ENCODE measurements at regions not wholly inside any gene's neighbourhood (a gene's known extent, or its start where the extent isn't known, plus 50 kb on each side); places are given as distances from the start of the nearest gene placed in this dataset.

- no peak overlapping the region for H3K27ac ChIP-seq
- intact Hi-C loops (cut with DNase I): no loop called here
Measured at GRCh38 chr4:22235698-22236097, 280.2 kb downstream of the ADGRA3 start.

GRCh38 chr4:22233230-22233629, 282.6 kb downstream of the ADGRA3 start:
- TF ChIP-seq, protein P1, sequence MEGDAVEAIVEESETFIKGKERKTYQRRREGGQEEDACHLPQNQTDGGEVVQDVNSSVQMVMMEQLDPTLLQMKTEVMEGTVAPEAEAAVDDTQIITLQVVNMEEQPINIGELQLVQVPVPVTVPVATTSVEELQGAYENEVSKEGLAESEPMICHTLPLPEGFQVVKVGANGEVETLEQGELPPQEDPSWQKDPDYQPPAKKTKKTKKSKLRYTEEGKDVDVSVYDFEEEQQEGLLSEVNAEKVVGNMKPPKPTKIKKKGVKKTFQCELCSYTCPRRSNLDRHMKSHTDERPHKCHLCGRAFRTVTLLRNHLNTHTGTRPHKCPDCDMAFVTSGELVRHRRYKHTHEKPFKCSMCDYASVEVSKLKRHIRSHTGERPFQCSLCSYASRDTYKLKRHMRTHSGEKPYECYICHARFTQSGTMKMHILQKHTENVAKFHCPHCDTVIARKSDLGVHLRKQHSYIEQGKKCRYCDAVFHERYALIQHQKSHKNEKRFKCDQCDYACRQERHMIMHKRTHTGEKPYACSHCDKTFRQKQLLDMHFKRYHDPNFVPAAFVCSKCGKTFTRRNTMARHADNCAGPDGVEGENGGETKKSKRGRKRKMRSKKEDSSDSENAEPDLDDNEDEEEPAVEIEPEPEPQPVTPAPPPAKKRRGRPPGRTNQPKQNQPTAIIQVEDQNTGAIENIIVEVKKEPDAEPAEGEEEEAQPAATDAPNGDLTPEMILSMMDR (IDR thresholded peaks at IDR 0.05): no peak
- Histone ChIP-seq H3K27me3 (ENCODE audit: low read depth) (no peaks in the 10 kb centered on the region), H3K36me3 (no peaks in the 10 kb centered on the region), H3K27ac (no peak overlapping the region), H3K9me3 (no peaks in the 10 kb centered on the region), H3K4me3 (no peak overlapping the region), H3K4me1 (no peaks in the 10 kb centered on the region)
- ATAC-seq (no peak), DNase-seq (no peak)
- intact Hi-C loops (cut with DNase I): no loop called here

More at GRCh38 chr4:22235698-22236097, 280.2 kb downstream of the ADGRA3 start:
- ATAC-seq: no peak
- no peaks in the 10 kb centered on the region for H3K27me3 ChIP-seq (ENCODE audit: low read depth)
- no peak for DNase-seq
- TF ChIP-seq, protein P1 (IDR thresholded peaks at IDR 0.05): no peak
- no peak overlapping the region for H3K4me3 ChIP-seq
- no peaks in the 10 kb centered on the region for H3K36me3 ChIP-seq
- H3K9me3 ChIP-seq: no peaks in the 10 kb centered on the region
- H3K4me1 ChIP-seq: no peaks in the 10 kb centered on the region

DNA sequence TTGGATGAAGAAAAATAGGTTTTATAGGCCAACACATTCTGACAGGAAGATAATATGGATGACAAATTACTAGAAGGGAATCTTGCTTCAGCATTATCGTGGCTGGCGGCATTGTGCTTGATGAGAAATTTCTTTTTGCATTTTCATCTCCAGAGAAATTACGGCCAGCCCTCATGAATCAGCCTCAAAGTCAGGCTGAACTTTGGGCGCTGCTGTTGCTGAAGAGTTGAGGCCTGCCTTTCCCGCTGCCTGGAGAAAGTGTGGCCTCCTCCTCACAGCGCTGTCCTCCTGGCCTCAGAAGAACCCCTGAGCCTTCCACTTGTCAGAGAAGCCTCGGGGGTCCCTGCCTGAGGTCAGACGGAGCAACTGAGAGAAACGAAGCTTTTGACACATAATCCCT, 272.4 kb upstream of the KCNIP4 start:
- H3K27me3 ChIP-seq (ENCODE audit: low read depth): no peaks in the 10 kb centered on the region
- no peak overlapping the region for H3K27ac ChIP-seq
- H3K36me3 ChIP-seq: no peaks in the 10 kb centered on the region
- TF ChIP-seq, protein P1 (IDR thresholded peaks at IDR 0.05): no peak
- H3K9me3 ChIP-seq: no peaks in the 10 kb centered on the region
- H3K4me3 ChIP-seq: no peak overlapping the region
- H3K4me1 ChIP-seq: no peaks in the 10 kb centered on the region
- ATAC-seq (no peak), DNase-seq (no peak)
- intact Hi-C loops (cut with DNase I): no loop called here

- intact Hi-C loops (cut with DNase I): no loop called here
- ATAC-seq: no peak
Measured at GRCh38 chr4:22217480-22217879, 268.9 kb upstream of the KCNIP4 start.

DNA sequence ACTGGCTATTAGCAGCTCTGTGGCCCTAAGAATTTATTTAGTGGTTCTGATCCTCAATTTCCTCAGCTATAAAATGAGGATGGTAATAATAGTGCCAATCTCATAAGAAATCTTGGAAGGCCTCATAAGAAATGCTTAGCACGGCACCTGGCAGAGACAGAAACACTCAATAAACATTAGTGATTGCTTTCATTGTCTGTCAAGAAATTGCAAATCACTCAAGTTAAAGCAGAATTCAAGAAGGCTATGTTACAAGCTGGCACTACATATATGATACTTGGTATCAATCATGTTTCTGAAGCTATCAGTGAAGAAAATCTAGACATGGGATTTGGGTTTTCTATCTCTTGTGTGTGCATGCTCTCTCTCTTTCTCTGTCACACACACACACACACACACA, 267.7 kb upstream of the KCNIP4 start:
- Histone ChIP-seq H3K27ac (no peak overlapping the region), H3K27me3 (ENCODE audit: low read depth) (no peaks in the 10 kb centered on the region), H3K4me3 (no peak overlapping the region), H3K9me3 (no peaks in the 10 kb centered on the region), H3K36me3 (no peaks in the 10 kb centered on the region), H3K4me1 (no peaks in the 10 kb centered on the region)
- TF ChIP-seq, protein P1 (IDR thresholded peaks at IDR 0.05): no peak
- intact Hi-C loops (cut with DNase I): no loop called here
- ATAC-seq (no peak), DNase-seq (no peak)

More at GRCh38 chr4:22217480-22217879, 268.9 kb upstream of the KCNIP4 start:
- Histone ChIP-seq H3K27ac (no peak overlapping the region), H3K9me3 (no peaks in the 10 kb centered on the region), H3K27me3 (ENCODE audit: low read depth) (no peaks in the 10 kb centered on the region), H3K4me1 (no peaks in the 10 kb centered on the region), H3K4me3 (no peak overlapping the region), H3K36me3 (no peaks in the 10 kb centered on the region)
- DNase-seq: no peak
- TF ChIP-seq, protein P1 (IDR thresholded peaks at IDR 0.05): no peak

GRCh38 chr4:22215084-22215483, 266.5 kb upstream of the KCNIP4 start:
- no peaks in the 10 kb centered on the region for H3K27me3 ChIP-seq (ENCODE audit: low read depth)
- no peaks in the 10 kb centered on the region for H3K4me1 ChIP-seq
- H3K4me3 ChIP-seq: no peak overlapping the region
- intact Hi-C loops (cut with DNase I): no loop called here
- no peaks in the 10 kb centered on the region for H3K36me3 ChIP-seq
- no peak overlapping the region for H3K27ac ChIP-seq
- ATAC-seq (no peak), DNase-seq (no peak)
- TF ChIP-seq, protein P1 (IDR thresholded peaks at IDR 0.05): no peak
- H3K9me3 ChIP-seq: no peaks in the 10 kb centered on the region
